C4-2B (cell line): ENCODE measurements at regions not wholly inside any gene's neighbourhood (a gene's known extent, or its start where the extent isn't known, plus 50 kb on each side); places are given as distances from the start of the nearest gene placed in this dataset.

Experiments
- ZFX ChIP-seq: fragments of 450-650 bp; IDR thresholded peaks from 2 replicates; pipeline ENCODE4 v1.6.1; 2017
- TF ChIP-seq, protein P1 (sequence below): fragments of 450-650 bp; conservative IDR thresholded peaks from 2 replicates; pipeline ENCODE4 v1.5.1; 2017; ENCODE audit warnings: mild to moderate bottlenecking

DNA sequence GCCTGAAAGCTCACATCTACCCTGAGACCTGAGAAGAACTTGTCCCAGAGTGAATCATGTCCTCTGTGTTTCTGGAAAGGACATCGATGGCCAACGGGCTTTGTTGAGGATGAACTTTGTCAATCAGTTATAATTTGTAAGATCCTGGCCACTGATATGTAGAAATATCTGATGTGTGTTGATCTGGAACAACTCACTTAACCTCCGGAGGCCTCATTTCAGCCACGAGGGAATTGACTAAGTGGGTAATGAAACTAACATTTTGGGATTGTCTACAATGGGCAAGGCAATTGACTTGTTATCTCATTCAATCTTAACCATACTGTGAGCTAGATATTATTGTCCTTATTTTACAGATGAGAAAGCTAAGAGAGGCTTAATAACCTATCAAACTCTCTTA, 468.1 kb upstream of the NRP1 start:
- TF ChIP-seq, protein P1, sequence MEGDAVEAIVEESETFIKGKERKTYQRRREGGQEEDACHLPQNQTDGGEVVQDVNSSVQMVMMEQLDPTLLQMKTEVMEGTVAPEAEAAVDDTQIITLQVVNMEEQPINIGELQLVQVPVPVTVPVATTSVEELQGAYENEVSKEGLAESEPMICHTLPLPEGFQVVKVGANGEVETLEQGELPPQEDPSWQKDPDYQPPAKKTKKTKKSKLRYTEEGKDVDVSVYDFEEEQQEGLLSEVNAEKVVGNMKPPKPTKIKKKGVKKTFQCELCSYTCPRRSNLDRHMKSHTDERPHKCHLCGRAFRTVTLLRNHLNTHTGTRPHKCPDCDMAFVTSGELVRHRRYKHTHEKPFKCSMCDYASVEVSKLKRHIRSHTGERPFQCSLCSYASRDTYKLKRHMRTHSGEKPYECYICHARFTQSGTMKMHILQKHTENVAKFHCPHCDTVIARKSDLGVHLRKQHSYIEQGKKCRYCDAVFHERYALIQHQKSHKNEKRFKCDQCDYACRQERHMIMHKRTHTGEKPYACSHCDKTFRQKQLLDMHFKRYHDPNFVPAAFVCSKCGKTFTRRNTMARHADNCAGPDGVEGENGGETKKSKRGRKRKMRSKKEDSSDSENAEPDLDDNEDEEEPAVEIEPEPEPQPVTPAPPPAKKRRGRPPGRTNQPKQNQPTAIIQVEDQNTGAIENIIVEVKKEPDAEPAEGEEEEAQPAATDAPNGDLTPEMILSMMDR = no peak
- no peak for TF ChIP-seq ZFX
